Ectodermal cell (in vitro differentiated cells): ENCODE measurements at regions not wholly inside any gene's neighbourhood (a gene's known extent, or its start where the extent isn't known, plus 50 kb on each side); places are given as distances from the start of the nearest gene placed in this dataset.

Experiments used
- H3K27ac ChIP-seq: 2 replicates; pipeline ENCODE4 v1.7.0; 2013; ENCODE audit warnings: mild to moderate bottlenecking, low read depth, low read length; ENCODE audit not compliant: insufficient read depth, poor library complexity, severe bottlenecking
- H3K27me3 ChIP-seq: 2 replicates; pipeline ENCODE4 v1.7.0; 2013; ENCODE audit warnings: mild to moderate bottlenecking, low read length; ENCODE audit not compliant: insufficient read depth, control insufficient read depth, poor library complexity, severe bottlenecking
- H3K36me3 ChIP-seq: one replicate; pipeline ENCODE4 v1.7.0; 2013; ENCODE audit warnings: low read length; ENCODE audit not compliant: control insufficient read depth, insufficient read depth
- H3K4me1 ChIP-seq: one replicate; pipeline ENCODE4 v1.7.0; 2013; ENCODE audit warnings: low read length; ENCODE audit not compliant: control insufficient read depth, insufficient read depth
- H3K4me3 ChIP-seq: 2 replicates; pipeline ENCODE4 v1.7.0; 2013; ENCODE audit warnings: low read depth, low read length, control low read depth; ENCODE audit not compliant: insufficient read depth
- H3K9me3 ChIP-seq: 2 replicates; pipeline ENCODE4 v1.7.0; 2013; ENCODE audit warnings: mild to moderate bottlenecking, low read length, moderate library complexity; ENCODE audit not compliant: control insufficient read depth
- WGBS, 2 experiments: methylation state at CpG; one replicate each; pipeline ENCODE4 v1.1.7; 2013; ENCODE audit warnings: missing lambda C conversion rate in 2 of 2; 5-methylcytosine and 5-hydroxymethylcytosine counted together

DNA sequence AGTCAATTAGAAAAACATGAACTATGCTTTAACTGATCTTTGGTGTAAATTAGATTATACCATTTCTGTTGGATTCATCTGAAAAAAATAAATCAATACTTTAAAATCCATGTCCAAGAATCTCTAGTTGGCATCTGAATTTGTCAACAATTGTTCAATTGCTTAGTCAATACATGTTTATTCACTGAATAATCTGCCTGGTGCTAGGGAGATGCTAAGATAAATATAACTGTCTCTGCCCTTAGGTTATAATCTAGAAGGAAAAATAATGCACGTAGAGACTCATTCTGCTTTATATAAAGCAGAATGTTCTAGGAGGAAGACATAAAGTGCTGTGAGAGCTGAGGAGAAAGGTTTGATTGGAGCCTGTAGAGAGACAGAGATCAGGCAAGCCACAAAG, 537.2 kb upstream of the IL12A start:
- Histone ChIP-seq H3K27me3 (no peaks in the 10 kb centered on the region), H3K36me3 (no peaks in the 10 kb centered on the region)
- WGBS, 2 experiments = 95 to 100% methylated on average over 1 of the region's 1 CpG

DNA sequence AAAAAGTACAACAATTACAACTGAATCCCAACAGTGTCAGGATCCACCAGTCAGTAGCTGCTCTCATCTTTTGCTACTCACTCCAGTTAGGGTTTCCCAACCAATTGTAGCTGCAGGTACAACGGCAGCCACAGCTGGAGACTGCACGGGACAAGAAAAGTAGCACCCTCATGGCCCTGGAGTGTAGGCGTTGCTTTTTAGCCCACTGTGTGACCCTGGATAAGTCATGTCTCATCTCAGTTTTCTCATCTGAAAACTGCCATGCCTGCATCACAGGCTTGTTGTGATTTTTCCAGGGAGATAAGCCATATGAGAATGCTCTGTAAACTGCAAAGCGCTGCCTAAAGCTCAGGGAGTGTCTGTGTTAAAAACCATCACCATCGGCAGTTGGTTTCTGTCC, 535.6 kb upstream of the IL12A start:
- WGBS, 2 experiments = 92% methylated on average over 5 of the region's 5 CpGs

More for the DNA sequence above, 537.2 kb upstream of the IL12A start:
- H3K9me3 ChIP-seq = no peaks in the 10 kb centered on the region
- H3K4me1 ChIP-seq = no peaks in the 10 kb centered on the region
- no peak overlapping the region for H3K27ac ChIP-seq
- H3K4me3 ChIP-seq = no peak overlapping the region

DNA sequence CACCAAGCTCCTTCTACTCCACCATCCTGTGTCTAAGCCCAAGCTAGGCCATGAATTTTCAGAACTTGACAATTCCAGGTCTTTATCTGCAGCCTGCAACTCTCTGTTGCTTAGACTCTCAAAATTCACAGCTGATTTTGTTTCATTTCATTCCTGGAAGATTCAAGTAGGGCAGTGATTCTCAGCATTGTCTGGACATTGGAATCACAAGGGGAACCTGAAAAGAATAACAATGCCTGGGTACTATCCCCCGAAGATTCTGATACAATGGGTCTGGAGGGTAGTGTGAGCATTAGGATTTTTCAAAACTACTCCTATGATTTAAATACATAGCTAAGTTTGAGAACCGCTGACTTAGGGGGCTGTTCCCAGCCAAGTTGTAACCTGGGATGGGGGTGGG, 534.7 kb upstream of the IL12A start:
- Histone ChIP-seq H3K27me3 (no peaks in the 10 kb centered on the region), H3K4me3 (no peak overlapping the region), H3K27ac (no peak overlapping the region), H3K9me3 (no peaks in the 10 kb centered on the region), H3K36me3 (no peaks in the 10 kb centered on the region), H3K4me1 (no peaks in the 10 kb centered on the region)
- WGBS, 2 experiments = 86 to 90% methylated on average over 2 of the region's 2 CpGs

More for the DNA sequence above, 535.6 kb upstream of the IL12A start:
- no peak overlapping the region for H3K4me3 ChIP-seq
- H3K27me3 ChIP-seq = no peaks in the 10 kb centered on the region
- no peak overlapping the region for H3K27ac ChIP-seq
- no peaks in the 10 kb centered on the region for H3K4me1 ChIP-seq
- H3K9me3 ChIP-seq = no peaks in the 10 kb centered on the region
- no peaks in the 10 kb centered on the region for H3K36me3 ChIP-seq

DNA sequence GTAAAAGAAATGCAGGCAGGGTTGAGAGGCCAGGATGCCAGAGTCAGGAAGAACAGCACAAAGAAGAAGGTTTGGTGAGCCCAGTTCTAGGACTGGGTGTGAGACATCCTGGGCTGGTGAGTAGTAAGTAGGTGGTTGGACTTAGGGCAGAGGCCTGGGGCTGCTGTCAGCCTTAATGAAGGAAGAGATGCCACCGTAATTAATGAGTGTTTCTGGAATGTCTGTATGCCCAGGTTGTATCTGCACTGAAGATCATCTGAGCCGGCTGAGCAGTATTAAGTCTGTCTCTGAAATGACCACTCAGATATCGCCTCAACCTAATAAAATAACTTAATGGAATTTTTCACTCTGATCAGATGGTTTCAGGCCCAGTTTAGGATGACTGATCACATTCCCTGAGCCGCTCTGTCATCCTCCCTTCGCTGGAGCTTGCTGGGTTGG, 532.9 kb upstream of the IL12A start:
- no peaks in the 10 kb centered on the region for H3K9me3 ChIP-seq
- no peak overlapping the region for H3K27ac ChIP-seq
- H3K4me1 ChIP-seq = no peaks in the 10 kb centered on the region
- no peak overlapping the region for H3K4me3 ChIP-seq
- H3K36me3 ChIP-seq = no peaks in the 10 kb centered on the region
- 96 to 97% methylated on average over 5 of the region's 5 CpGs for WGBS, 2 experiments
- H3K27me3 ChIP-seq = no peaks in the 10 kb centered on the region

DNA sequence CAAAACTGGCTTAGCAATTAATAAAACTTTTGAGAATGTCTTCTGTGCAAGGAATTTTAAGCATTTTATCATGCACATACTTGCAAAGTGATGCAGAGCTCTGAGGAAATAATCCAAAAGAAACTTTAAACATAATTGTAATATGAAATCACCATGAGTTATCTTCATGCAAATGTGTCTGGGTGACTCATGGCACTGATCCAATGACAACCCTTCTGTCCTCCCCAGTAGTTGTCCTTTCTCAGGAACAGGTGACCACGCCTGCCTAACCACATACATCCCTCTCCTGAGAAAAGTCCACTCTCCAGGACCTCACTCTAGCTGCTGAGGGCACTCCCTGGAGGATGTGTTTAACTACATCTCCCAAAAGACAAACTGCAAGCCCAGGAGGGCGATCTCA, 530.6 kb upstream of the IL12A start:
- Histone ChIP-seq H3K4me1 (no peaks in the 10 kb centered on the region), H3K27me3 (no peaks in the 10 kb centered on the region), H3K4me3 (no peak overlapping the region), H3K27ac (no peak overlapping the region), H3K36me3 (no peaks in the 10 kb centered on the region), H3K9me3 (no peaks in the 10 kb centered on the region)
- WGBS, 2 experiments = 57% methylated on average over 2 of the region's 2 CpGs

DNA sequence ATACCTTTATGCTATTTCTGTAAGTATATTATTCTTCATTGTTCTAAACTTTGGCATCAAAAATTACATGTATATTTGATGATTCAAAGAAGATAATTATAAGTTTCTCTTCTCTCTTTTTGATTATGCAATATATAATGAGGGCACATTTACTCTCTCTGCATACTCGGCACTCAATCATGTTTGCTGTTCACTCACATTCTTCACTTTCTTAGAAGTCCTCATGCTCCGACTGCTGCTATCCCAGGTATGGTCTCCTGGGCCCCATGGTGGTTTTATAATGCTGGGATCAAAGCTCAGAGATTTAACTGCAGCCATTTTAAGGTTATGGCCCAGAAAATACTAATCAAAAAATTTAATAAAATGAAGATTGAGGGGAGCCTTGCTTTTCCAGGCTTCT, 529.7 kb upstream of the IL12A start:
- Histone ChIP-seq H3K4me1 (no peaks in the 10 kb centered on the region), H3K4me3 (no peak overlapping the region), H3K9me3 (no peaks in the 10 kb centered on the region), H3K27me3 (no peaks in the 10 kb centered on the region), H3K27ac (no peak overlapping the region), H3K36me3 (no peaks in the 10 kb centered on the region)
- WGBS, 2 experiments = 93 to 100% methylated on average over 2 of the region's 2 CpGs

DNA sequence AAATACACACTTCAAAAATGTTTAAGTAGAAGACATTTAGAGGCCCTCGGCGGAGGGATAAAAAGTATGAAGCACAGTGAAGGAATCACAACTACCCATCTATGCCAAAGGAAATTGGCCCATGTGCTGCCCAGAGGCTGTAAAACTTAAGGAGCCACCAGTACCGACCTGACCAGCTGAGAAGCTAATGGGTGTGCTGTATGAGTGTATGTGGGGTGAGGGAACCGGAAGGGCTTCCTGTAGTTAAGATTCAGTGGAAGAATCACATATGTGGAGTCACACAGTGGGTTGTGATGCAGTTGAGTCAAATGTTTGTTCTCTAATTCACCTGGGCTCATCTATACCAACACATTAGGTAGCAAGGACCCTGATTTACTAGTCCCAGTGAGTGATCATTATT, 516.0 kb upstream of the IL12A start:
- Histone ChIP-seq H3K9me3 (no peaks in the 10 kb centered on the region), H3K4me3 (no peak overlapping the region), H3K36me3 (no peaks in the 10 kb centered on the region), H3K4me1 (no peaks in the 10 kb centered on the region), H3K27ac (no peak overlapping the region), H3K27me3 (no peaks in the 10 kb centered on the region)
- WGBS, 2 experiments = 83 to 88% methylated on average over 4 of the region's 4 CpGs

DNA sequence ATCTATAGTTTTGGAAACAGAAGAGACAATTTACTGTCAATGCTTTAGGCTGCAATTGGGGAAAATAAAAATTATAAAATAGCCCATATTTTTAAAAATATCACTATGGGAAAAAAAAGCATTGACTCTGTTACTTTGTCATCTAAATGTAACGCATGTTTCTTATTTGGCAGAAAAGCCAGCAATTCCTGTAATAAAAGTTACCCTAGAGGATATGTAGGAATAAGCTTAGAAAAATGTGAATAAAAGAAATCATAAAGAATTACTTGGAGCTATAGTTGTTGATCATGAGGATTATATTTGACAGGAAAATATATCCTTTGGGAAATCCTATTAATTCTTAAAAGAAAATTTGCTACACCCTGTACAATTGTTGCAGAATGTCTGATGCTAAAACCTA, 515.4 kb upstream of the IL12A start:
- Histone ChIP-seq H3K36me3 (no peaks in the 10 kb centered on the region), H3K27ac (no peak overlapping the region), H3K4me3 (no peak overlapping the region), H3K4me1 (no peaks in the 10 kb centered on the region), H3K27me3 (no peaks in the 10 kb centered on the region), H3K9me3 (no peaks in the 10 kb centered on the region)
- 94 to 100% methylated on average over 1 of the region's 1 CpG for WGBS, 2 experiments

DNA sequence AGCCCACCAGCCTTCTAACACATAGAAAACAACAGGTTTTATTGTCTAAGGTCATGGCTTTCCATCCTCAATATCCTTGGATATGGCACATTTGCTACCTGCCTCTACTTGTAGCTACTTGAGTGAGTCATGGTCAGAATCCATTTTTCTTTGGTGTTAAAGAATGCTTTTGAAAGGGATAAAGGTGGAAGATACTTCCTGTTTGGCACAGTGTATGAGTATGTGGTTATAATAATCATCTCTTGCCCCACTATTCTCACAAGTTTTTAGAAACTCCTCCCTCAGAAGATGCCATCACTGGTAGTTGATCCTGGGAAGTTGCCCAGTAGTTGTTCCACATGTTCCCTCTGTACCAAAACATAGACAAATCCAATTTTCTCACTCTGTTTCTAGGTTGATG, 508.6 kb upstream of the IL12A start:
- no peak overlapping the region for H3K4me3 ChIP-seq
- no peaks in the 10 kb centered on the region for H3K9me3 ChIP-seq
- peaks cover 5% of the 10 kb centered on the region for H3K4me1 ChIP-seq
- H3K27me3 ChIP-seq = no peaks in the 10 kb centered on the region
- no peak overlapping the region for H3K27ac ChIP-seq
- no peaks in the 10 kb centered on the region for H3K36me3 ChIP-seq

DNA sequence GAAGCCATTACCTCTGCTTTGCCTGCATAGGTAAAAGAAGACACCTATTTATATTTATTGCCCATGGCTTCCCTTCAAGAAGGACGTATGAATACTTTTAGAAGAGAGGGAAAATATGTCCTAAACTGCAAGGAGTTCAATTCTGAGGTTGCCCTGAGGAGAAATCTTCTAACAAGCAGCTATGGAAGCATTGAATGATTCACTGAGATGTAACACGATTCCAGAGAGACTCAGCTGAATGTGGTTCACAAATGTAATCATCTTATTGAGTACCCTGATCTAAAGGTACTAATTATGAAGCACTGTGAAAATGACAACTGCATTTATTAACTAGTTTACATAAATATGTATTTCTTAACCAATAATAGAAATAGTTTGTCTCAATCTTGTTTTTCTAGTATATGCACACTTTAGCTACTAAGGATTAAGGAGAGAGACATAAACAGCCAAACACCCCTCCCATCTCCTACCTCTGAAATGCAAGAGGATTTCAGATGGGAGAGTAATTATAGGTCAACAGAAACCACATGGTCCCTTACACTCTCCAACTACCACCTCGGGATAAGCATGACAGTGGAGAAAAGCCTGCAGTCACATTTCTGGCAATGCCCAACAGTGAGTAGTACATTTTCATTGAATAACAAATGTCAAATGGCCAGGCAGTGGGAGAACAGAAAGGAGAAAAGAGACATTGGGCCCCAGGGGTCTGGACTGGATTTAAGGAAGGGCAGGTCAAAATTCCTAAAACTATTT, 506.2 kb upstream of the IL12A start:
- peaks cover 5% of the 10 kb centered on the region for H3K4me1 ChIP-seq
- no peak overlapping the region for H3K27ac ChIP-seq
- no peak overlapping the region for H3K4me3 ChIP-seq
- H3K9me3 ChIP-seq = no peaks in the 10 kb centered on the region
- 64 to 100% methylated on average over 2 to 3 of the region's 3 CpGs for WGBS, 2 experiments
- H3K27me3 ChIP-seq = no peaks in the 10 kb centered on the region
- H3K36me3 ChIP-seq = no peaks in the 10 kb centered on the region

DNA sequence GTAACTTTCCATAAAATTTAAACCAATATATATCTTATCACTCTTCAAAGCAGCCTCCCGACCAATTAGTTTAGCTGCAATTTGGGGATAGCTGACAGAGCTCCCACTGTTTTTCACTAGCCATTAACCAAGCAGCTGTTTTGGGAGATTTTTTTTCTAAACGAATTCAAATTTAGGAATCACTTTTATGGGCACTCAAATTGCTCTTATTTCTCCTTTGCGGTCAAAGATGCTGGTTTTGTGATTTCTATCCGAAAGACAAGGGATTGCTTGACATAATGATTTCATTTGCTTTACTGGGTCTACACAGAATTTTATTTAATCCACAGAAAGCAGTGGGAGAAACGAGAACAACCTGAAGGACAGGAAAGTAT, 505.7 kb upstream of the IL12A start:
- no peaks in the 10 kb centered on the region for H3K36me3 ChIP-seq
- no peaks in the 10 kb centered on the region for H3K27me3 ChIP-seq
- H3K4me3 ChIP-seq = no peak overlapping the region
- H3K27ac ChIP-seq = no peak overlapping the region
- no peaks in the 10 kb centered on the region for H3K9me3 ChIP-seq
- WGBS, 2 experiments = 79 to 82% methylated on average over 5 of the region's 5 CpGs
- H3K4me1 ChIP-seq = peaks cover 5% of the 10 kb centered on the region
